HG03135 (cell line): ENCODE measurements at regions not wholly inside any gene's neighbourhood (a gene's known extent, or its start where the extent isn't known, plus 50 kb on each side); places are given as distances from the start of the nearest gene placed in this dataset.

Experiments
- ATAC-seq: cut with Tn5 transposase; IDR thresholded peaks from one replicate; pipeline ENCODE4 v1.9.1; 2021; ENCODE audit warnings: mild to moderate bottlenecking, moderate library complexity; ENCODE audit not compliant: unreplicated experiment

- ATAC-seq: no peak
Measured at GRCh38 chr14:29444805-29445204, 482.8 kb downstream of the PRKD1 start.

GRCh38 chr14:29446971-29447370 lies 480.7 kb downstream of the PRKD1 start:
- ATAC-seq: no peak

GRCh38 chr14:29451941-29452340 lies 475.7 kb downstream of the PRKD1 start:
- no peak for ATAC-seq

- no peak for ATAC-seq
Measured at GRCh38 chr14:29453045-29453444, 474.6 kb downstream of the PRKD1 start.

GRCh38 chr14:29454026-29454693 lies 473.5 kb downstream of the PRKD1 start:
- no peak for ATAC-seq

- ATAC-seq: no peak
Measured at GRCh38 chr14:29458547-29458946, 469.1 kb downstream of the PRKD1 start.

GRCh38 chr14:29459531-29459930 lies 468.1 kb downstream of the PRKD1 start:
- ATAC-seq: no peak

- no peak for ATAC-seq
Measured at GRCh38 chr14:29459969-29460560, 467.6 kb downstream of the PRKD1 start.

- no peak for ATAC-seq
Measured at GRCh38 chr14:29461101-29461500, 466.5 kb downstream of the PRKD1 start.

GRCh38 chr14:29461506-29461905 lies 466.1 kb downstream of the PRKD1 start:
- ATAC-seq: no peak

GRCh38 chr14:29462321-29462720 lies 465.3 kb downstream of the PRKD1 start:
- ATAC-seq: no peak

- ATAC-seq: no peak
Measured at GRCh38 chr14:29462772-29463171, 464.9 kb downstream of the PRKD1 start.

- ATAC-seq: no peak
Measured at GRCh38 chr14:29463727-29464395, 463.8 kb downstream of the PRKD1 start.

GRCh38 chr14:29465095-29465494 lies 462.6 kb downstream of the PRKD1 start:
- no peak for ATAC-seq

- ATAC-seq: no peak
Measured at GRCh38 chr14:29475641-29476040, 452.0 kb downstream of the PRKD1 start.

GRCh38 chr14:29486132-29486531 lies 441.5 kb downstream of the PRKD1 start:
- ATAC-seq: no peak

GRCh38 chr14:29489911-29490425 lies 437.7 kb downstream of the PRKD1 start:
- no peak for ATAC-seq

GRCh38 chr14:29493849-29494248 lies 433.8 kb downstream of the PRKD1 start:
- no peak for ATAC-seq

GRCh38 chr14:29494312-29494711 lies 433.3 kb downstream of the PRKD1 start:
- ATAC-seq: no peak

GRCh38 chr14:29503903-29504302 lies 423.7 kb downstream of the PRKD1 start:
- no peak for ATAC-seq

- no peak for ATAC-seq
Measured at GRCh38 chr14:29518335-29518734, 409.3 kb downstream of the PRKD1 start.

GRCh38 chr14:29521526-29522137 lies 406.0 kb downstream of the PRKD1 start:
- ATAC-seq: no peak
